ENCODE measurements at regions not wholly inside any gene's neighbourhood (a gene's known extent, or its start where the extent isn't known, plus 50 kb on each side); places are given as distances from the start of the nearest gene placed in this dataset.

DNA sequence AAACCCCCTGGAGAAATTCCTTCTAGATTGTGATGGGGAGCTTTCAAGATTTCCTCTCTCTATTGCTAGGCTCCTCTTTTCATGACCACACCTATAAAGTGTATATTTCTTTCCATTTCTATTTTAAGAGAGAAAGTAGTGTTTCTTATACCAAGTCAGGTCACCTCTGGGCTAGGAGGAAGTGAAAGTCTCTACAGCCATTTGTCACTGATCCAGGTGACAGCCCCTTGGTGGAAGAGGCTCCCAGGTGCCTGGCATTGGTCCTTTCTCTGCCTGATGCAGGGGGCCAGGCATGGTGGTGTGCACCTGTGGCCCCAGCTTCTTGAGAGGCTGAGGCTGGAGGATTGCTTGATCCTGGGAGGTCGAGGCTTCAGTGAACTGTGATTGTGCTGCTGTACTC lies 64.7 kb downstream of the DHCR7 start:
- Histone ChIP-seq H3K9me3 (ENCODE audit: insufficient read depth, low read length, severe bottlenecking) (peaks cover 4% of the 10 kb centered on the region), H3K4me2 (ENCODE audit: insufficient read depth, low read length) (no peak overlapping the region), H3K4me1 (ENCODE audit: insufficient read depth, low read length) (no peaks in the 10 kb centered on the region), H3K4me3 (ENCODE audit: low read depth in 1 of 2, low read length in 2 of 2) (no peak overlapping the region), H4K20me1 (ENCODE audit: insufficient read depth, low read length) (no peaks in the 10 kb centered on the region), H3K36me3 (ENCODE audit: insufficient read depth, low read length) (no peaks in the 10 kb centered on the region), H2AFZ (ENCODE audit: low read depth, low read length) (no peak overlapping the region), H3K27me3 (ENCODE audit: insufficient read depth, low read length, poor library complexity) (no peaks in the 10 kb centered on the region), H3K27ac (ENCODE audit: low read length) (no peak overlapping the region), H3K79me2 (ENCODE audit: insufficient read depth, low read length) (no peaks in the 10 kb centered on the region), H3K9ac (ENCODE audit: low read depth, low read length) (no peak overlapping the region)
- no peak for TF ChIP-seq EZH2 (IDR thresholded peaks at IDR 0.05; ENCODE audit: borderline replicate concordance, low read depth, low read length, severe bottlenecking)
- TF ChIP-seq, protein P1, sequence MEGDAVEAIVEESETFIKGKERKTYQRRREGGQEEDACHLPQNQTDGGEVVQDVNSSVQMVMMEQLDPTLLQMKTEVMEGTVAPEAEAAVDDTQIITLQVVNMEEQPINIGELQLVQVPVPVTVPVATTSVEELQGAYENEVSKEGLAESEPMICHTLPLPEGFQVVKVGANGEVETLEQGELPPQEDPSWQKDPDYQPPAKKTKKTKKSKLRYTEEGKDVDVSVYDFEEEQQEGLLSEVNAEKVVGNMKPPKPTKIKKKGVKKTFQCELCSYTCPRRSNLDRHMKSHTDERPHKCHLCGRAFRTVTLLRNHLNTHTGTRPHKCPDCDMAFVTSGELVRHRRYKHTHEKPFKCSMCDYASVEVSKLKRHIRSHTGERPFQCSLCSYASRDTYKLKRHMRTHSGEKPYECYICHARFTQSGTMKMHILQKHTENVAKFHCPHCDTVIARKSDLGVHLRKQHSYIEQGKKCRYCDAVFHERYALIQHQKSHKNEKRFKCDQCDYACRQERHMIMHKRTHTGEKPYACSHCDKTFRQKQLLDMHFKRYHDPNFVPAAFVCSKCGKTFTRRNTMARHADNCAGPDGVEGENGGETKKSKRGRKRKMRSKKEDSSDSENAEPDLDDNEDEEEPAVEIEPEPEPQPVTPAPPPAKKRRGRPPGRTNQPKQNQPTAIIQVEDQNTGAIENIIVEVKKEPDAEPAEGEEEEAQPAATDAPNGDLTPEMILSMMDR (IDR thresholded peaks at IDR 0.05; ENCODE audit: borderline replicate concordance, extremely low read depth, low read length, poor library complexity, severe bottlenecking), result no peak
- ATAC-seq (ENCODE audit: insufficient read depth, low read depth) (no peak), DNase-seq (no peak)

DNA sequence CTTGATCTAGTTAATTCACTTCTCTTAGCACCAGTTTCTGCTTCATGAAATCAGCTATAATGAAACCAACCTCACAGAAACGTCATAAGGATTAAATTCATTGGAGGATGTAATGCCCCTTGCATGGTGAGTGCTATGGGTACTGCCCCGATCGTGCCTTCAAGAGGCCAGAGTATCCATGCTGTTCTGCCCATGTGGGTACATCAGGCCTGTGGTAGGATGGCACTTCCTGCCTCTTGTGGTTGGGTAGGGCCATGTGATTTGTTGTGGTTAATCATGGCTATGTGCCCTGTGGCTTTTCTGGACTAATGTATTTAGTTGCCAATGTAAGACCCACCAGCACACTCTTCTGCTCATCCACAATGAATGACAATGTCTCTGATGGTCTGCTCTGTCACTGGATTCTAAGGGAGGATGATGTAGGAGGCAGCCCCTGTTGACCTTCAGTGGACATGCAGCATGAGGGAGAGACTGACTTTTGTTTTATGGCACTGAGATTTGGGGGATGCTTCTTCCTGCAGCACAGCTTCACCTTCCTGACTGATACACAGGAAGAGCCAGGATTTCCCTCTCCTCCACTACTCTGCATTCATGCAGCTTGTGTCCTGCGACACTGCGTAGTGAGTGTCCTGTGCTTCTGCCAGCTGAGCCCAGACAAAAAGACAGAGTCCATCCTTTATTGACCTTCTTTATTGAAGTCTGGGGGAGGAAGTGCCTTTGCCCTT lies 66.2 kb downstream of the DHCR7 start:
- ATAC-seq (ENCODE audit: insufficient read depth, low read depth), result no peak
- peaks cover 4% of the 10 kb centered on the region for H3K9me3 ChIP-seq (ENCODE audit: insufficient read depth, low read length, severe bottlenecking)
- no peak overlapping the region for H3K4me2 ChIP-seq (ENCODE audit: insufficient read depth, low read length)
- TF ChIP-seq, protein P1 (IDR thresholded peaks at IDR 0.05; ENCODE audit: borderline replicate concordance, extremely low read depth, low read length, poor library complexity, severe bottlenecking), result no peak
- TF ChIP-seq EZH2 (IDR thresholded peaks at IDR 0.05; ENCODE audit: borderline replicate concordance, low read depth, low read length, severe bottlenecking), result no peak
- no peak overlapping the region for H2AFZ ChIP-seq (ENCODE audit: low read depth, low read length)
- H4K20me1 ChIP-seq (ENCODE audit: insufficient read depth, low read length), result no peaks in the 10 kb centered on the region
- no peaks in the 10 kb centered on the region for H3K27me3 ChIP-seq (ENCODE audit: insufficient read depth, low read length, poor library complexity)
- no peak overlapping the region for H3K4me3 ChIP-seq (ENCODE audit: low read depth in 1 of 2, low read length in 2 of 2)
- no peaks in the 10 kb centered on the region for H3K36me3 ChIP-seq (ENCODE audit: insufficient read depth, low read length)
- H3K27ac ChIP-seq (ENCODE audit: low read length), result no peak overlapping the region
- H3K4me1 ChIP-seq (ENCODE audit: insufficient read depth, low read length), result no peaks in the 10 kb centered on the region
- no peaks in the 10 kb centered on the region for H3K79me2 ChIP-seq (ENCODE audit: insufficient read depth, low read length)
- H3K9ac ChIP-seq (ENCODE audit: low read depth, low read length), result no peak overlapping the region
- DNase-seq, result no peak

DNA sequence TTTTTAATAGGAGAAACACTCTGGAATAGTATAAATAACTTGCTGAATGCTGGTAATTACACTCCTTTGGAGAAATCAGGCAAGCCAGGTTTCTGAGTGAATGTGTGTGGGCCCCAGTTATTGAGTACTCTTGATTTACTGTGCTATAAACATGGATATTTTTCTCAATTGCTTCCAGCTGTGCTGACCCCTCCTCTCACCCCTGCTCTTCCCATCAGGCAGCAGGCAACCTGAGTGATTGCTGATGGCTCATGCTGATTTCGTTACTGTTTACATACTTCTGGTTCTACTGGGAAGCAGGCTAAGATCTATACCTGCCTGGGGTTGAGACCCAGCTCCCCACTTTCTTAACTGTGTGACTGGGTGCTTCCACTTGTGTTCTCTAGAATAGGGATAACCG lies 68.5 kb downstream of the DHCR7 start:
- Histone ChIP-seq H3K79me2 (ENCODE audit: insufficient read depth, low read length) (no peaks in the 10 kb centered on the region), H2AFZ (ENCODE audit: low read depth, low read length) (no peak overlapping the region), H3K9ac (ENCODE audit: low read depth, low read length) (no peak overlapping the region), H3K9me3 (ENCODE audit: insufficient read depth, low read length, severe bottlenecking) (peaks cover 4% of the 10 kb centered on the region), H3K27me3 (ENCODE audit: insufficient read depth, low read length, poor library complexity) (no peaks in the 10 kb centered on the region), H3K4me3 (ENCODE audit: low read depth in 1 of 2, low read length in 2 of 2) (no peak overlapping the region), H3K4me1 (ENCODE audit: insufficient read depth, low read length) (no peaks in the 10 kb centered on the region), H3K4me2 (ENCODE audit: insufficient read depth, low read length) (no peak overlapping the region), H3K36me3 (ENCODE audit: insufficient read depth, low read length) (no peaks in the 10 kb centered on the region), H4K20me1 (ENCODE audit: insufficient read depth, low read length) (no peaks in the 10 kb centered on the region), H3K27ac (ENCODE audit: low read length) (no peak overlapping the region)
- TF ChIP-seq EZH2 (IDR thresholded peaks at IDR 0.05; ENCODE audit: borderline replicate concordance, low read depth, low read length, severe bottlenecking), result no peak
- TF ChIP-seq, protein P1 (IDR thresholded peaks at IDR 0.05; ENCODE audit: borderline replicate concordance, extremely low read depth, low read length, poor library complexity, severe bottlenecking), result no peak
- DNase-seq (no peak), ATAC-seq (ENCODE audit: insufficient read depth, low read depth) (no peak)
